ENCODE measurements at regions not wholly inside any gene's neighbourhood (a gene's known extent, or its start where the extent isn't known, plus 50 kb on each side); places are given as distances from the start of the nearest gene placed in this dataset.

GRCh38 chr6:130560231-130560630 lies 194.4 kb downstream of the TMEM200A start:
- no peak for TF ChIP-seq CTCF (conservative IDR thresholded peaks at IDR 0.05; ENCODE audit: low read depth, low read length)
- TF ChIP-seq EZH2phosphoT487 (IDR thresholded peaks at IDR 0.05; ENCODE audit: borderline replicate concordance, low read length): no peak
- TF ChIP-seq EZH2 (IDR thresholded peaks at IDR 0.05; ENCODE audit: low read length, unreplicated experiment): no peak

All from PC-3 (cell line).